Right lobe of liver (tissue), 4 donors: ENCODE measurements at regions not wholly inside any gene's neighbourhood (a gene's known extent, or its start where the extent isn't known, plus 50 kb on each side); places are given as distances from the start of the nearest gene placed in this dataset.

Experiments used
- POLR2A ChIP-seq: fragments of 450-650 bp; IDR thresholded peaks from one replicate; pipeline ENCODE4 v1.6.1; 2017; ENCODE audit warnings: antibody characterized with exemption, mild to moderate bottlenecking
- TF ChIP-seq, protein P1 (sequence below), 4 donors: fragments of 200-600 bp in 3 of 4; fragments of 450-650 bp in 1 of 4; IDR thresholded peaks; one replicate each; pipeline versions ENCODE4 v1.5.1 to v1.8.0; 2016 to 2022; ENCODE audit warnings: antibody characterized with exemption in 4 of 4, mild to moderate bottlenecking in 2 of 4
- donor health status: DM: no; HTN: no; CAD: no.
- donor health status: DM: no; HTN: no; CAD: no.
- donor health status: DM: no; HTN: yes; CAD: no.

DNA sequence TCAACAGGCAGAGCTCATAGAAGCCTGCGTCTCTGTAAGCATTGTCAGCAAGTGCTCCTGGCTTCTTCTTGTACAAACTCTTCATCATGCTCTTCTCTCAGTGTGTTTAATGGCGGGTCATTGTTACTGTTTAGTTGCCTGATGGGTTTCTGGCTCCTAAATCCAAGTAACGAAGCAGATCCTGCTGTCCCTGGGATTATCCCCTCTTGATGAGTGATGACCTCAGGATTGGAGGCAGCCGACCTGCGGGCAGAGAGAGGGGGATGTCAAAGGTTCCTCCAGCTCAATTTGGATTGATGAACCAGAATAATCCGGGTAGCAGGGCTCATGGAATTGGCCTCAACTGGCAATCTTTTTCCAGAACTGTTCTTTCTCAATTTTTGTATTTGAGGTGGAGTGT lies 66.1 kb upstream of the BARHL2 start:
- TF ChIP-seq, protein P1, sequence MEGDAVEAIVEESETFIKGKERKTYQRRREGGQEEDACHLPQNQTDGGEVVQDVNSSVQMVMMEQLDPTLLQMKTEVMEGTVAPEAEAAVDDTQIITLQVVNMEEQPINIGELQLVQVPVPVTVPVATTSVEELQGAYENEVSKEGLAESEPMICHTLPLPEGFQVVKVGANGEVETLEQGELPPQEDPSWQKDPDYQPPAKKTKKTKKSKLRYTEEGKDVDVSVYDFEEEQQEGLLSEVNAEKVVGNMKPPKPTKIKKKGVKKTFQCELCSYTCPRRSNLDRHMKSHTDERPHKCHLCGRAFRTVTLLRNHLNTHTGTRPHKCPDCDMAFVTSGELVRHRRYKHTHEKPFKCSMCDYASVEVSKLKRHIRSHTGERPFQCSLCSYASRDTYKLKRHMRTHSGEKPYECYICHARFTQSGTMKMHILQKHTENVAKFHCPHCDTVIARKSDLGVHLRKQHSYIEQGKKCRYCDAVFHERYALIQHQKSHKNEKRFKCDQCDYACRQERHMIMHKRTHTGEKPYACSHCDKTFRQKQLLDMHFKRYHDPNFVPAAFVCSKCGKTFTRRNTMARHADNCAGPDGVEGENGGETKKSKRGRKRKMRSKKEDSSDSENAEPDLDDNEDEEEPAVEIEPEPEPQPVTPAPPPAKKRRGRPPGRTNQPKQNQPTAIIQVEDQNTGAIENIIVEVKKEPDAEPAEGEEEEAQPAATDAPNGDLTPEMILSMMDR (IDR thresholded peaks at IDR 0.05), result no peak
- TF ChIP-seq POLR2A, result no peak
